Sigmoid colon (tissue), 6 donors: ENCODE measurements at regions not wholly inside any gene's neighbourhood (a gene's known extent, or its start where the extent isn't known, plus 50 kb on each side); places are given as distances from the start of the nearest gene placed in this dataset.

Experiments
- DNase-seq: peaks from one replicate; pipeline ENCODE4 v3.0.0-alpha.2; 2019
- H3K27ac ChIP-seq, 4 donors: fragments of 200-600 bp; sonication (generic); one replicate each; pipeline ENCODE4 v1.5.1; 2016 to 2019; ENCODE audit warnings: mild to moderate bottlenecking in 1 of 4
- H3K27me3 ChIP-seq, 3 donors: fragments of 200-600 bp; sonication (generic); one replicate each; pipeline ENCODE4 v1.5.1; 2019; ENCODE audit warnings: mild to moderate bottlenecking in 1 of 3
- H3K36me3 ChIP-seq, 4 donors: fragments of 200-600 bp; sonication (generic); one replicate each; pipeline ENCODE4 v1.5.1; 2016 to 2019
- H3K4me1 ChIP-seq, 4 donors: fragments of 200-600 bp; sonication (generic); one replicate each; pipeline ENCODE4 v1.5.1; 2017 to 2019
- H3K4me3 ChIP-seq, 4 donors: fragments of 200-600 bp; sonication (generic); one replicate each; pipeline ENCODE4 v1.5.1; 2017 to 2019; ENCODE audit warnings: mild to moderate bottlenecking in 2 of 4, moderate library complexity in 1 of 4
- H3K9me3 ChIP-seq, 4 donors: fragments of 200-600 bp in 3 of 4; sonication (generic) in 3 of 4; one replicate each; pipeline versions ENCODE4 v1.5.1 to v1.6.1; 2013 to 2019
- EP300 ChIP-seq, 4 donors: sonication (generic); formaldehyde crosslinking; IDR thresholded peaks; one replicate each; pipeline ENCODE4 v1.6.1; 2017; ENCODE audit warnings: antibody characterized with exemption in 4 of 4
- POLR2A ChIP-seq, 2 donors: fragments of 450-650 bp; IDR thresholded peaks; one replicate each; pipeline ENCODE4 v1.6.1; 2016; ENCODE audit warnings: antibody characterized with exemption in 2 of 2, mild to moderate bottlenecking in 2 of 2, moderate library complexity in 2 of 2
- POLR2AphosphoS5 ChIP-seq, 4 donors: sonication (generic); formaldehyde crosslinking; IDR thresholded peaks; one replicate each; pipeline ENCODE4 v1.6.1; 2017; ENCODE audit warnings: antibody characterized with exemption in 4 of 4
- WGBS, 2 donors: extraction: QIAGEN DNeasy Blood & Tissue Kit; methylation state at CpG; one replicate each; pipeline ENCODE4 v1.1.7; 2013; 5-methylcytosine and 5-hydroxymethylcytosine counted together
- intact Hi-C: fragments of 100-400 bp; cut with DNase I; formaldehyde crosslinking; loops from one replicate; pipeline ENCODE4 v1.15.1; 2023
- TF ChIP-seq, protein P1 (sequence below), 4 experiments: fragments of 450-650 bp in 3 of 4; fragments of 200-600 bp in 1 of 4; IDR thresholded peaks; one replicate each; pipeline ENCODE4 v1.5.1; 2016 to 2019; ENCODE audit warnings: antibody characterized with exemption in 4 of 4, mild to moderate bottlenecking in 3 of 4, moderate library complexity in 2 of 4
- donor health status: healthy with polysubstance abuse.
- donor health status: healthy.

DNA sequence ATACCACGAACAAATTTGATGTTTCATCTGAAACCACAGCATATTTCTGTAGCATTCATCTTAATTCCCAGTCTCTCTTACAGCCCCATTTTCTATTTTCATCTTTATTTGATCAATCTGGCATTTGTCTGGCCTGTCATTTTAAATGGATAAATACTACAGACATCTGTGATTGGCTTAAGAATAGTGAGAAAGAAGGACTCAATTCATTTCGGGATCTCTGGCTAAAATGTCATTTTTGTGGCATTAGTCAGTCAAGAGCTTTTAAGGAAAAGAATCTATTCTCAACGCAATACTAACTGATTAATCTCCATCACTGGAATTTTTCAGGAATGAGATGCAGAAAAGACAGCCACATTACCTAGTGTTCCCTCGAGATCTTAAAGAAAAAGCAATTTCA, 585.9 kb downstream of the IRS1 start:
- Histone ChIP-seq H3K4me3 (no peak overlapping the region), H3K27me3 (no peaks in the 10 kb centered on the region), H3K36me3 (no peaks in the 10 kb centered on the region), H3K4me1 (peaks cover 0 to 18% (median 16%) of the 10 kb centered on the region in 4 donors), H3K27ac (no peak overlapping the region), H3K9me3 (no peaks in the 10 kb centered on the region)
- no peak for TF ChIP-seq POLR2A (IDR thresholded peaks at IDR 0.05)
- TF ChIP-seq, protein P1, sequence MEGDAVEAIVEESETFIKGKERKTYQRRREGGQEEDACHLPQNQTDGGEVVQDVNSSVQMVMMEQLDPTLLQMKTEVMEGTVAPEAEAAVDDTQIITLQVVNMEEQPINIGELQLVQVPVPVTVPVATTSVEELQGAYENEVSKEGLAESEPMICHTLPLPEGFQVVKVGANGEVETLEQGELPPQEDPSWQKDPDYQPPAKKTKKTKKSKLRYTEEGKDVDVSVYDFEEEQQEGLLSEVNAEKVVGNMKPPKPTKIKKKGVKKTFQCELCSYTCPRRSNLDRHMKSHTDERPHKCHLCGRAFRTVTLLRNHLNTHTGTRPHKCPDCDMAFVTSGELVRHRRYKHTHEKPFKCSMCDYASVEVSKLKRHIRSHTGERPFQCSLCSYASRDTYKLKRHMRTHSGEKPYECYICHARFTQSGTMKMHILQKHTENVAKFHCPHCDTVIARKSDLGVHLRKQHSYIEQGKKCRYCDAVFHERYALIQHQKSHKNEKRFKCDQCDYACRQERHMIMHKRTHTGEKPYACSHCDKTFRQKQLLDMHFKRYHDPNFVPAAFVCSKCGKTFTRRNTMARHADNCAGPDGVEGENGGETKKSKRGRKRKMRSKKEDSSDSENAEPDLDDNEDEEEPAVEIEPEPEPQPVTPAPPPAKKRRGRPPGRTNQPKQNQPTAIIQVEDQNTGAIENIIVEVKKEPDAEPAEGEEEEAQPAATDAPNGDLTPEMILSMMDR (IDR thresholded peaks at IDR 0.05), result no peak
- TF ChIP-seq POLR2AphosphoS5 (IDR thresholded peaks at IDR 0.05), result no peak
- no peak for TF ChIP-seq EP300 (IDR thresholded peaks at IDR 0.05)
- no peak for DNase-seq
- WGBS, 2 donors, result 74 to 76% methylated on average over 4 of the region's 4 CpGs
- intact Hi-C loops, result no loop called here

GRCh38 chr2:226211439-226211838, 588.2 kb downstream of the IRS1 start:
- Histone ChIP-seq H3K4me3 (no peak overlapping the region), H3K27me3 (no peaks in the 10 kb centered on the region), H3K27ac (peak overlapping the region in 1 of 4 donors; percentile 35), H3K36me3 (no peaks in the 10 kb centered on the region), H3K4me1 (peaks cover 0 to 18% (median 16%) of the 10 kb centered on the region in 4 donors), H3K9me3 (no peaks in the 10 kb centered on the region)
- 19 to 75% methylated on average over 1 of the region's 1 CpG for WGBS, 2 donors
- intact Hi-C loops, result no loop called here
- no peak for DNase-seq
- TF ChIP-seq POLR2A (IDR thresholded peaks at IDR 0.05), result no peak
- TF ChIP-seq EP300 (IDR thresholded peaks at IDR 0.05), result peak in 1 of 4 donors; percentile 42
- TF ChIP-seq, protein P1 (IDR thresholded peaks at IDR 0.05), result no peak
- TF ChIP-seq POLR2AphosphoS5 (IDR thresholded peaks at IDR 0.05), result peak in 2 of 4 donors; percentile 19 to 56

GRCh38 chr2:226208726-226209125, 590.9 kb downstream of the IRS1 start:
- intact Hi-C loops, result no loop called here
- no peak for DNase-seq
- WGBS, 2 donors, result 74 to 80% methylated on average over 2 of the region's 2 CpGs

GRCh38 chr2:226207671-226208070, 591.9 kb downstream of the IRS1 start:
- H3K4me1 ChIP-seq, result peaks cover 0 to 18% (median 16%) of the 10 kb centered on the region in 4 donors
- no peak for DNase-seq
- no peak for TF ChIP-seq POLR2A (IDR thresholded peaks at IDR 0.05)
- TF ChIP-seq, protein P1 (IDR thresholded peaks at IDR 0.05), result no peak
- no peak for TF ChIP-seq POLR2AphosphoS5 (IDR thresholded peaks at IDR 0.05)
- no peak for TF ChIP-seq EP300 (IDR thresholded peaks at IDR 0.05)
- no peaks in the 10 kb centered on the region for H3K36me3 ChIP-seq
- H3K4me3 ChIP-seq, result no peak overlapping the region
- no peaks in the 10 kb centered on the region for H3K27me3 ChIP-seq
- H3K27ac ChIP-seq, result no peak overlapping the region
- 72 to 87% methylated on average over 5 of the region's 5 CpGs for WGBS, 2 donors
- H3K9me3 ChIP-seq, result no peaks in the 10 kb centered on the region
- intact Hi-C loops, result no loop called here

More at GRCh38 chr2:226208726-226209125, 590.9 kb downstream of the IRS1 start:
- Histone ChIP-seq H3K4me1 (peaks cover 0 to 18% (median 16%) of the 10 kb centered on the region in 4 donors), H3K9me3 (no peaks in the 10 kb centered on the region), H3K36me3 (no peaks in the 10 kb centered on the region), H3K27me3 (no peaks in the 10 kb centered on the region), H3K27ac (no peak overlapping the region), H3K4me3 (no peak overlapping the region)
- TF ChIP-seq POLR2A (IDR thresholded peaks at IDR 0.05) (no peak), POLR2AphosphoS5 (IDR thresholded peaks at IDR 0.05) (no peak), EP300 (IDR thresholded peaks at IDR 0.05) (no peak)
- TF ChIP-seq, protein P1 (IDR thresholded peaks at IDR 0.05), result no peak

DNA sequence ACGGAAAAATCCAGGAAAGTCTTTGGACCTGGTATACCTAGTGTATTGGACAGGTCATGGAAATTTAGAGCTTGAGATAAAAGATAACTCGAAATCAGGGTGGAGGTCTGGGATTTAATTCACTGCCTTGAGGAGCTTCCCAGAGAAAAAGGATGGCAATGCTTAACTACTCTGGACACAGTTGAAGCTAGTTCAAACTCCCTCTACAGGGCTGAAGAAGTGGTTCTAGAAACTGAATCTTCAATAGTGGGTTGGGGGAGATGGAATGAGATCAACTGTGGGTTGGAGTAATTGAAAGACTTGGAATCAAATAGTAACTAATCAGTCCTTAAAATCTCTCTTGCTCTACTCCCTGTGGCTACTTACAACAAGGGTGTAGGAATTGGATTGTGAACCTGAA, 600.1 kb downstream of the IRS1 start:
- TF ChIP-seq, protein P1 (IDR thresholded peaks at IDR 0.05), result no peak
- no peak for TF ChIP-seq EP300 (IDR thresholded peaks at IDR 0.05)
- TF ChIP-seq POLR2A (IDR thresholded peaks at IDR 0.05), result no peak
- no peak for TF ChIP-seq POLR2AphosphoS5 (IDR thresholded peaks at IDR 0.05)
- no peak overlapping the region for H3K4me3 ChIP-seq
- no peak for DNase-seq
- intact Hi-C loops, result no loop called here
- no peak overlapping the region for H3K27ac ChIP-seq
- H3K36me3 ChIP-seq, result no peaks in the 10 kb centered on the region
- H3K9me3 ChIP-seq, result no peaks in the 10 kb centered on the region
- H3K27me3 ChIP-seq, result no peaks in the 10 kb centered on the region
- no peaks in the 10 kb centered on the region for H3K4me1 ChIP-seq
- 78 to 89% methylated on average over 2 of the region's 2 CpGs for WGBS, 2 donors
